ENCODE measurements at regions not wholly inside any gene's neighbourhood (a gene's known extent, or its start where the extent isn't known, plus 50 kb on each side); places are given as distances from the start of the nearest gene placed in this dataset.
"Not testable (repeated sequence)": the region's sequence is repeated elsewhere in the genome, so short reads cannot be mapped to it uniquely, and the experiment has no call there.

GRCh38 chr7:130789436-130789835 is 55.4 kb upstream of the KLF14 start:
- intact Hi-C loops (cut with micrococcal nuclease) = no loop called here

GRCh38 chr7:130791746-130792145 is 57.7 kb upstream of the KLF14 start:
- intact Hi-C loops (cut with micrococcal nuclease) = no loop called here

- intact Hi-C loops (cut with micrococcal nuclease) = no loop called here
These were observed 60.0 kb upstream of the KLF14 start for GRCh38 chr7:130793855-130794618.

GRCh38 chr7:130794619-130794922 is 60.6 kb upstream of the KLF14 start:
- intact Hi-C loops (cut with micrococcal nuclease) = no loop called here

GRCh38 chr7:130796425-130796824 is 62.4 kb upstream of the KLF14 start:
- intact Hi-C loops (cut with micrococcal nuclease) = not testable (repeated sequence)

GRCh38 chr7:130803127-130803526 is 69.1 kb upstream of the KLF14 start:
- intact Hi-C loops (cut with micrococcal nuclease) = no loop called here

DNA sequence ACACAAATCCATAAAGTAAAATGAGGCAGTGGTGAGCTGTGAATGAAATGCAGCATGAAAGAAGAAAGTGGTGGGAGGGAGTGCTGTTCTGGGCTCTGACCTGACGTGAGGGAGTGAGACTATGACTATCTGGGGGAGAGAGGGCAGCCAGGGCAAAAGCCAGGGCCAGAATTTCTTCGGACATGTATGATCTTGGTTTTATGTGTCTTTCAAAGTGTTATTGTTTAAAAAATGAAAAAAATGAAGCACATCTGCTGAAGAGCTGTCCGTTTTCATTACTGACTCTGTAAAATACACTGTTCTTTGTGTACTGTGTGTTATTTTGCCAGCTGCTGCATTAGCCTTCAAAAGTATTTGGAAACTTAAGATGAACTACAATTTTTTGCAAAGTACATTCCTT is 70.2 kb upstream of the KLF14 start:
- intact Hi-C loops (cut with micrococcal nuclease) = no loop called here

DNA sequence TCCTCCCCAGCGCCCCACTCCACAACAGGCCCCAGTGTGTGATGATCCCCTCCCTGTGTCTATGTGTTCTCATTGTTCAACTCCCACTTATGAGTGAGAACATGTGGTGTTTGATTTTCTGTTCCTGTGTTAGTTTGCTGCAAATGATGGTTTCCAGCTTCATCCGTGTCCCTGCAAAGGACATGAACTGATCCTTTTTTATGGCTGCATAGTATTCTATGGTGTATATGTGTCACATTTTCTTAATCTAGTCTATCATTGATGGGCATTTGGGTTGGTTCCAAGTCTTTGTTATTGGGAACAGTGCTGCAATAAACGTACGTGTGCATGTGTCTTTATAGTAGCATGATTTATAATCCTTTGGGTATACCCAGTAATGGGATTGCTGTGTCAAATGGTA is 78.8 kb upstream of the KLF14 start:
- intact Hi-C loops (cut with micrococcal nuclease) = not testable (repeated sequence)

DNA sequence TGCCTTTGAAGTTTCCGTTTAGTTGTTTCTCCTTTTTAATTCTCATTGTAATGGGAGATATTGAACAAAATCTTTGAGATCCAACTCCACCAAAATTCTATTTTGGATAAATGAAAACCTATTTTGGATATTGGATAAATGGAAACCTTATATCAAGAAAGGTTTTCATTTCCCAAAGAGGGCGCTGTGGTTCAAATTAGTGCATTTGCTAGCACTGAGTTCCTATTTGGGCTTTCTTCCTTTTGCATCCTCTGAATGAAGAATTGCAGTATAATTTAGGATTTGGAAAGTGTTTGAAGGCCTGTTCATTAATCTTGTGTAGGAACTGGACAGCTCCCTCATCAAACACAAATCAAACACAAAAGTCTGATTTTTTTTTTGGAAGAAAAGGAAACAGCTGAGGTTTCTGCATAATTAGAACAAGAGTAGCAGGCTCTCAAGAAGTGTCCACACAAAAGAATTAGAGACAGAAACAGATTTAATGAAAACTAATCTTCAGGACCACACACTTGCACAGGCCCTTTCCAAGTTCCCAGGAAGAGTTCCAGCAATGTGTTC is 80.8 kb upstream of the KLF14 start:
- intact Hi-C loops (cut with micrococcal nuclease) = no loop called here

DNA sequence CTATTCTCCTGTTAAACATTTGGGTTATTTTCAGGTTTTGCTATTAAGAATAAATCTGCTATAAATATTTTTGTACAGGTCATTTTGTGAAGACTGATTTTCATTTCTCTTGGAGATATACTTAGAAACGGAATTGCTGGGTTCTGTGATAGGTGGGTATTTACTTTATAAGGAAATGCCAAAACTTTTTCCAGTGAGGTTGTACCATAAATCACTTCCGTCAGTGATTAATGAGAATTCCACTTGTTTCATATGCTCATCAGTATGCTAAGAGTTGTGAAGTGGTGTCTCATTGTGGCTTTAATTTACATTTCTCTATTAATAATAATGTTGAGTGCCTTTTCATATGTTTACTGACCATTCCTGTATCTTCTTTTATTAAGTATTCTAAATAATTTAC is 84.0 kb upstream of the KLF14 start:
- intact Hi-C loops (cut with micrococcal nuclease) = no loop called here

GRCh38 chr7:130821864-130822263 is 87.9 kb upstream of the KLF14 start:
- intact Hi-C loops (cut with micrococcal nuclease) = no loop called here

- intact Hi-C loops (cut with micrococcal nuclease) = no loop called here
These were observed 88.6 kb upstream of the KLF14 start for GRCh38 chr7:130822642-130823041.

DNA sequence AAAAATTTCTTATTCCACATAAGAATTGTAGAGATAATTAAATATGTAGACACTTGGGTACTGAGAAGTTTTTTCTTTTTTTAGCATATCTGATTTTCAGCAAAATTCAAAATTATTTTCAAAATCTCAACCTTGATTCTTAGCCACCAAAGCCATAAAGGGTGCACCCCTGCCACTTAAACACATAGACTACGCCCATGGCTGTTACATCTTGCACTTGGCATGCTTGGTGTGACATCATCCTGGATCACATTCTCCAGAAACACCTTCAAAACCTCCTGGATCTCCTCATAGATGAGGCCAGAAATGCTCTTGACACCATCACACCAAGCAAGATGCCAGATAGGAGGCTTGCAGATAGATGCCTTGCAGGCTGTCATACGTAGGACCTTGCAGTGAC is 89.1 kb upstream of the KLF14 start:
- intact Hi-C loops (cut with micrococcal nuclease) = no loop called here

GRCh38 chr7:130825819-130826218 is 91.8 kb upstream of the KLF14 start:
- intact Hi-C loops (cut with micrococcal nuclease) = no loop called here

GRCh38 chr7:130829415-130829814 is 95.4 kb upstream of the KLF14 start:
- intact Hi-C loops (cut with micrococcal nuclease) = no loop called here

DNA sequence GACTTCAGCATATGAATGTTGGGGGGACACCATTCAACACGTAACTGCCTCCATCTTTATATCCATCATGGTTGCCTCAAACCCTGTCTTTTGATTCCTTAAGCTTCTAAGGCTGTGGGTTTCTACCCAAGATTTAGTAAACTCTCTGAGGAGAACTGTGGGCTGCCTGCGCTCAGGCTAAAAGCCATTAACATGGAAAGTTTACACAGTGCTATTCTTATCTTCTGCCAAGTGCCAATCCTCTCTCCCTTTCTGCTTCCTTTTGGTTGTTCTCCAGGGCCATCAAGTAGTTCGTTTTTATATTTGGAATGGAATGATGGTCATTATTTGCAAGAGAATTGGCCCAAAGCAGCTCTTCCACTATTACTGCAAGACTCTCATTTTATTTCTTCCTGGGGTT is 97.3 kb upstream of the KLF14 start:
- intact Hi-C loops (cut with micrococcal nuclease) = no loop called here

GRCh38 chr7:130831817-130832481 is 97.9 kb upstream of the KLF14 start:
- intact Hi-C loops (cut with micrococcal nuclease) = loop anchor here (1.0 to 2.0 kb wide), 2 partner anchors 589 to 760 kb away; no protein-coding TSS in a partner anchor

GRCh38 chr7:130838738-130839137 is 104.7 kb upstream of the KLF14 start:
- intact Hi-C loops (cut with micrococcal nuclease) = no loop called here

DNA sequence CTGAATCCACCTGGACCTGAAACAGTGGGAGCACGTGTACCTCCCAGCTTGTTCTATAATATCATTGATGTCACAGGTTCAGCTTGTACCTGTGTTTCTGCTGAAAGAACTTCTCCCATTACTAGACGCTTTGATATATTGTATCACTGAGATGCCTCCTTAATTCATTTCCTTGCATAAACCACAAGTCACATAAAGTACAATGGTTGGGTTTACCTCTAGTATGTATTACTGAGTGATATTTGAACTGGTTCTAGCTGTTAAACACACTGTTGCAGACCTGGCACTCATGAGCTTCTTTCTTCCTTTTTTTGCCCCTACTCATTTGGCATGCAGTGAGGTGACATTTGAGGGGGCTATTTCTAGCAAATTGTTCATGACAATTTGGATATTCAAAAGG is 106.6 kb upstream of the KLF14 start:
- intact Hi-C loops (cut with micrococcal nuclease) = no loop called here

- intact Hi-C loops (cut with micrococcal nuclease) = no loop called here
These were observed 107.4 kb upstream of the KLF14 start for GRCh38 chr7:130841416-130841815.

- intact Hi-C loops (cut with micrococcal nuclease) = no loop called here
These were observed 109.7 kb upstream of the KLF14 start for GRCh38 chr7:130843703-130844102.

- intact Hi-C loops (cut with micrococcal nuclease) = no loop called here
These were observed 111.0 kb upstream of the KLF14 start for GRCh38 chr7:130844811-130845580.
